ENCODE measurements at regions not wholly inside any gene's neighbourhood (a gene's known extent, or its start where the extent isn't known, plus 50 kb on each side); places are given as distances from the start of the nearest gene placed in this dataset.
"Not testable (repeated sequence)": the region's sequence is repeated elsewhere in the genome, so short reads cannot be mapped to it uniquely, and the experiment has no call there.

- DNase-seq (ENCODE audit: low spot score) = no peak
These were observed 54.0 kb downstream of the MAP10 start for GRCh38 chr1:232859216-232859615.

- DNase-seq (ENCODE audit: low spot score) = no peak
These were observed 55.9 kb downstream of the MAP10 start for GRCh38 chr1:232861107-232861506.

- DNase-seq (ENCODE audit: low spot score) = no peak
These were observed 58.5 kb downstream of the MAP10 start for GRCh38 chr1:232863544-232864275.

- DNase-seq (ENCODE audit: low spot score) = no peak
These were observed 60.1 kb downstream of the MAP10 start for GRCh38 chr1:232865102-232865931.

- peak; percentile 53 for DNase-seq (ENCODE audit: low spot score)
These were observed 63.7 kb downstream of the MAP10 start for GRCh38 chr1:232868793-232869491.

- DNase-seq (ENCODE audit: low spot score) = not testable (repeated sequence)
These were observed 66.2 kb downstream of the MAP10 start for GRCh38 chr1:232871291-232871969.

- no peak for DNase-seq (ENCODE audit: low spot score)
These were observed 67.1 kb downstream of the MAP10 start for GRCh38 chr1:232872284-232872683.

GRCh38 chr1:232872738-232873137, 67.5 kb downstream of the MAP10 start:
- no peak for DNase-seq (ENCODE audit: low spot score)

- no peak for DNase-seq (ENCODE audit: low spot score)
These were observed 68.2 kb downstream of the MAP10 start for GRCh38 chr1:232873412-232873811.

- DNase-seq (ENCODE audit: low spot score) = no peak
These were observed 68.7 kb downstream of the MAP10 start for GRCh38 chr1:232873931-232874330.

- no peak for DNase-seq (ENCODE audit: low spot score)
These were observed 70.3 kb downstream of the MAP10 start for GRCh38 chr1:232875536-232875935.

- DNase-seq (ENCODE audit: low spot score) = no peak
These were observed 71.5 kb downstream of the MAP10 start for GRCh38 chr1:232876506-232877364.

GRCh38 chr1:232877365-232878028, 72.3 kb downstream of the MAP10 start:
- no peak for DNase-seq (ENCODE audit: low spot score)

GRCh38 chr1:232878086-232878485, 72.3 kb upstream of the NTPCR start:
- DNase-seq (ENCODE audit: low spot score) = no peak

GRCh38 chr1:232880354-232880753, 70.1 kb upstream of the NTPCR start:
- peak; percentile 55 for DNase-seq (ENCODE audit: low spot score)

GRCh38 chr1:232883992-232884661, 66.3 kb upstream of the NTPCR start:
- DNase-seq (ENCODE audit: low spot score) = no peak

- DNase-seq (ENCODE audit: low spot score) = no peak
These were observed 64.1 kb upstream of the NTPCR start for GRCh38 chr1:232886271-232886670.

GRCh38 chr1:232890340-232890943, 60.0 kb upstream of the NTPCR start:
- no peak for DNase-seq (ENCODE audit: low spot score)

GRCh38 chr1:232891071-232891470, 59.3 kb upstream of the NTPCR start:
- DNase-seq (ENCODE audit: low spot score) = no peak
